ENCODE measurements at regions not wholly inside any gene's neighbourhood (a gene's known extent, or its start where the extent isn't known, plus 50 kb on each side); places are given as distances from the start of the nearest gene placed in this dataset.
"Not testable (repeated sequence)": the region's sequence is repeated elsewhere in the genome, so short reads cannot be mapped to it uniquely, and the experiment has no call there.

DNA sequence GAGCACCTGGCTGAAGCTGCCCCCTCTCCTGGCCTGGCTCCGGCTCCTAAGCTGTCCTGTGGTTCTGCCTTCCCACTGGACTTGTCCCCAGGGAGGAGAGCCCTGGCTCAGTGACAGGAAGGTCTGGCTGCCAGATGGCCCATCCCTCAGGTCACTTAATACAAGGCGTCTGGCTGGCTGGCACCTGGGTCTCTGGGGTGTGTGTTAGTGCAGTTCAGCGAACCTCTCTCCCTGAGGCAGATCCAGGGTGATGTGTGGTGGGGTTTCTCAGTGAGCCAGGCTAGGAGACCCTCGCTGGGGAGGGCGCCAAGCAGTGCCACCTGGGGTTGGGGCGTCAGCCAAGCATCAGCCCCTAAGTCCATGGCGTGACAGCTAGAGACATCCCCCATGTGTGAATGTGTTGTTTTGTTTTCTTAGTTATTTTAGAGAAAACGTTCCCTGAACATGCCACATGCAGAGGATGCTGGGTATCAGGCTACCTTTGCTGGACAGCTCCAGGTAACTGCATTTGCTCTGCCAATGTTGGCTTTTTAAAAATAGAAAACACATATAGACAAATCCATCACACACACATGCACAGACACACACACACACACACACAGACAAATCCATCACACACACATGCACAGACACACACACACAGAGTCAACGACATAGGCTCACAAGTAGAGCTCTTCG is 56.4 kb upstream of the LRPAP1 start:
- H3K9me3 ChIP-seq (ENCODE audit: control insufficient read depth, low read length, poor library complexity, severe bottlenecking); H3K4me3 Mint-ChIP-seq; DNase-seq; H3K27ac Mint-ChIP-seq; H3K4me1 Mint-ChIP-seq; ATAC-seq; H3K36me3 Mint-ChIP-seq (ENCODE audit: low read depth): not testable (repeated sequence)
- peaks cover 13% of the 10 kb centered on the region for H3K27me3 Mint-ChIP-seq

GRCh38 chr4:3586596-3586995 is 54.4 kb upstream of the LRPAP1 start:
- H3K4me1 Mint-ChIP-seq; H3K27me3 Mint-ChIP-seq; DNase-seq; ATAC-seq; H3K36me3 Mint-ChIP-seq (ENCODE audit: low read depth); H3K4me3 Mint-ChIP-seq; H3K9me3 ChIP-seq (ENCODE audit: control insufficient read depth, low read length, poor library complexity, severe bottlenecking); H3K27ac Mint-ChIP-seq: not testable (repeated sequence)

GRCh38 chr4:3585567-3585966 is 53.3 kb upstream of the LRPAP1 start:
- not testable (repeated sequence) for H3K9me3 ChIP-seq (ENCODE audit: control insufficient read depth, low read length, poor library complexity, severe bottlenecking); H3K4me3 Mint-ChIP-seq; H3K4me1 Mint-ChIP-seq; DNase-seq; H3K27me3 Mint-ChIP-seq; ATAC-seq; H3K36me3 Mint-ChIP-seq (ENCODE audit: low read depth)
- H3K27ac Mint-ChIP-seq, result peak overlapping the region; percentile 27

DNA sequence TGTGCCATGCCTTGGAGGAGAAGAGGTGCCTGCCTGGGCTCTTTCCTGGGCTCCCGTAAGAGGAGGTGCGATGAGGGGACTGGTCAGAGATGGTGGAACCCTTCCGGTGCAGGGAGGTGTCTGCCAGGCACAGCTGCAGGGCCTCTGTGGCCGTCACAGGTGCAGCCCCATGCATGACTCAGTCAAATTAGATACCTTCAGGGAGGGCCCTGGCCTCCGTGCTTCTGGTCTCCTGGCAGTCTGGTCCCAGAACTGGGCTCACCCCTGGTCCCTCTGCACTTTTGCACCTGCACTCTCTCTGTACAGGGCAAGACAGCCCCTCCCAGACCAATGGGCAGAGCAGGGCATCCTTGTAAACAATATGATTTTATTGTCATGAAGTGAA is 49.9 kb upstream of the LRPAP1 start:
- Mint-ChIP-seq H3K4me3 (no peak overlapping the region), H3K4me1 (peaks cover 2% of the 10 kb centered on the region), H3K27ac (no peak overlapping the region), H3K27me3 (peaks cover 7% of the 10 kb centered on the region), H3K36me3 (ENCODE audit: low read depth) (no peaks in the 10 kb centered on the region)
- DNase-seq (no peak), ATAC-seq (no peak)
- no peaks in the 10 kb centered on the region for H3K9me3 ChIP-seq (ENCODE audit: control insufficient read depth, low read length, poor library complexity, severe bottlenecking)

Data from T-helper 17 cell (primary cell).